K562 (cell line): ENCODE measurements at regions not wholly inside any gene's neighbourhood (a gene's known extent, or its start where the extent isn't known, plus 50 kb on each side); places are given as distances from the start of the nearest gene placed in this dataset.

Source experiments
- CTCF ChIP-seq, 3 experiments: IDR thresholded peaks in 2 of 3; conservative IDR thresholded peaks in 1 of 3; 2 replicates each; pipeline ENCODE4 v1.5.1; 2011 to 2012; ENCODE audit warnings: low read length in 3 of 3, mild to moderate bottlenecking in 3 of 3, control low read depth in 2 of 3, improper control_type of control experiment in 1 of 3, inconsistent platforms in 1 of 3, low read depth in 1 of 3, mixed read lengths in 1 of 3, moderate library complexity in 1 of 3; ENCODE audit not compliant: insufficient read depth in 2 of 3
- ZNF79 ChIP-seq: fragments of 250-450 bp; sonication (Bioruptor Pico); IDR thresholded peaks from 2 replicates; pipeline ENCODE4 v1.4.0; 2020; ENCODE audit warnings: low read depth, mild to moderate bottlenecking, moderate library complexity

DNA sequence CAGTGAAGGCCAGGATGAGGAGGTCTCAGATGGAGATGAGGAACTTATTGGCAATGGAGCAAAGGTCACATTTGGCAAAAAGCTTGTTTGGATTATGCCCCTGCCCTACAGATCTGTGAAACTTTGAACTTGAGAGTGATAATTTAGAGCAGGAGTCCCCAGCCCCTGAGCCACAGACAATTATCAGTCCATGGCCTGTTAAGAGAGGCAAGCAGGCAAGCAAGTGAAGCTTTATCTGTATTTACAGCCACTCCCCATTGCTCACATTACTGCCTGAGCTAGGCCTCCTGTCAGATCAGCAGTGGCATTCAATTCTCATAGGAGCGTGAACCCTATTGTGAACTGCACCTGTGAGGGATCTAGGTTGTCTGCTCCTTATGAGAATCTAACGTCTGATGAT, 1076.9 kb upstream of the TENM4 start:
- TF ChIP-seq ZNF79 (CRISPR knock-in tag) = no peak
- TF ChIP-seq CTCF (IDR thresholded peaks at IDR 0.05 in 2 of 3, conservative IDR thresholded peaks at IDR 0.05 in 1 of 3; ENCODE audit: insufficient read depth in 2 of 3, low read depth in 1 of 3, low read length in 3 of 3) = no peak
